Suprapubic skin (tissue), 4 donors: ENCODE measurements at regions not wholly inside any gene's neighbourhood (a gene's known extent, or its start where the extent isn't known, plus 50 kb on each side); places are given as distances from the start of the nearest gene placed in this dataset.

Experiments
- EP300 ChIP-seq: sonication (generic); formaldehyde crosslinking; IDR thresholded peaks from one replicate; pipeline ENCODE4 v1.6.1; 2017; ENCODE audit warnings: antibody characterized with exemption
- POLR2A ChIP-seq, 2 donors: fragments of 450-650 bp; IDR thresholded peaks; one replicate each; pipeline ENCODE4 v1.6.1; 2017; ENCODE audit warnings: antibody characterized with exemption in 2 of 2, mild to moderate bottlenecking in 2 of 2, moderate library complexity in 2 of 2
- POLR2AphosphoS5 ChIP-seq, 3 donors: sonication (generic); formaldehyde crosslinking; IDR thresholded peaks; one replicate each; pipeline ENCODE4 v1.6.1; 2017; ENCODE audit warnings: antibody characterized with exemption in 3 of 3
- TF ChIP-seq, protein P1 (sequence below), 2 donors: fragments of 200-600 bp in 1 of 2; fragments of 450-650 bp in 1 of 2; sonication (generic) in 1 of 2; IDR thresholded peaks; one replicate each; pipeline ENCODE4 v1.5.1; 2016 to 2019; ENCODE audit warnings: antibody characterized with exemption in 2 of 2, mild to moderate bottlenecking in 1 of 2, moderate library complexity in 1 of 2

DNA sequence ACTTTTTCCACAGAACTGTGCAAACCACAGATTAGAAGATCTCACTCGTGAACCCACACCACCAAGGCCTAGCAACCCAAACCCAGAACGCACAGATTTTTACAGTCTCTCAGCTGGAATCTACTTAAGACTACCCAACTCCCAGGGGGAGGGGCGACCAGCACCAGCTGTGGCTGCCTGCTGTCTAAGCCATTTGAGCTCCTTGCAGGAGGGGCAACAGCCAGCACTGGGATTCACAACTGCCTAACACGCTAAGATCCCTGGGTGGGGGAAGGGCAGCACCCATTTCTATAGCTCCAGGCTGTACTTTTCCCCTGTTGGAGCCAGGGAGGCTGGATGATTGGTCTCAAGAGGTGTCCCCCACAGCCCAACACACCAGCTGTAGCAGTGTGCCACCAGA, 368.8 kb downstream of the SUCLA2 start:
- no peak for TF ChIP-seq POLR2AphosphoS5 (IDR thresholded peaks at IDR 0.05)
- TF ChIP-seq, protein P1, sequence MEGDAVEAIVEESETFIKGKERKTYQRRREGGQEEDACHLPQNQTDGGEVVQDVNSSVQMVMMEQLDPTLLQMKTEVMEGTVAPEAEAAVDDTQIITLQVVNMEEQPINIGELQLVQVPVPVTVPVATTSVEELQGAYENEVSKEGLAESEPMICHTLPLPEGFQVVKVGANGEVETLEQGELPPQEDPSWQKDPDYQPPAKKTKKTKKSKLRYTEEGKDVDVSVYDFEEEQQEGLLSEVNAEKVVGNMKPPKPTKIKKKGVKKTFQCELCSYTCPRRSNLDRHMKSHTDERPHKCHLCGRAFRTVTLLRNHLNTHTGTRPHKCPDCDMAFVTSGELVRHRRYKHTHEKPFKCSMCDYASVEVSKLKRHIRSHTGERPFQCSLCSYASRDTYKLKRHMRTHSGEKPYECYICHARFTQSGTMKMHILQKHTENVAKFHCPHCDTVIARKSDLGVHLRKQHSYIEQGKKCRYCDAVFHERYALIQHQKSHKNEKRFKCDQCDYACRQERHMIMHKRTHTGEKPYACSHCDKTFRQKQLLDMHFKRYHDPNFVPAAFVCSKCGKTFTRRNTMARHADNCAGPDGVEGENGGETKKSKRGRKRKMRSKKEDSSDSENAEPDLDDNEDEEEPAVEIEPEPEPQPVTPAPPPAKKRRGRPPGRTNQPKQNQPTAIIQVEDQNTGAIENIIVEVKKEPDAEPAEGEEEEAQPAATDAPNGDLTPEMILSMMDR (IDR thresholded peaks at IDR 0.05), result no peak
- TF ChIP-seq POLR2A (IDR thresholded peaks at IDR 0.05), result no peak
- TF ChIP-seq EP300, result no peak
